Brain pericyte (primary cell): ENCODE measurements at regions not wholly inside any gene's neighbourhood (a gene's known extent, or its start where the extent isn't known, plus 50 kb on each side); places are given as distances from the start of the nearest gene placed in this dataset.

Source experiments
- DNase-seq: peaks from one replicate; pipeline ENCODE4 v3.0.0-alpha.2; 2012; ENCODE audit warnings: low read depth, low spot score

- no peak for DNase-seq
Measured at GRCh38 chr3:13157986-13158385, 84.8 kb upstream of the IQSEC1 start.

- DNase-seq, result no peak
Measured at GRCh38 chr3:13152826-13153710, 79.8 kb upstream of the IQSEC1 start.

- no peak for DNase-seq
Measured at GRCh38 chr3:13150624-13151023, 77.4 kb upstream of the IQSEC1 start.

GRCh38 chr3:13149330-13150108, 76.3 kb upstream of the IQSEC1 start:
- DNase-seq, result no peak

- no peak for DNase-seq
Measured at GRCh38 chr3:13148561-13149329, 75.5 kb upstream of the IQSEC1 start.

- no peak for DNase-seq
Measured at GRCh38 chr3:13148126-13148525, 74.9 kb upstream of the IQSEC1 start.

GRCh38 chr3:13147344-13147743, 74.1 kb upstream of the IQSEC1 start:
- no peak for DNase-seq

GRCh38 chr3:13146643-13147143, 73.5 kb upstream of the IQSEC1 start:
- no peak for DNase-seq

- no peak for DNase-seq
Measured at GRCh38 chr3:13145826-13146642, 72.8 kb upstream of the IQSEC1 start.

- no peak for DNase-seq
Measured at GRCh38 chr3:13145131-13145825, 72.0 kb upstream of the IQSEC1 start.

- no peak for DNase-seq
Measured at GRCh38 chr3:13144163-13145023, 71.2 kb upstream of the IQSEC1 start.

GRCh38 chr3:13143381-13144004, 70.3 kb upstream of the IQSEC1 start:
- no peak for DNase-seq

GRCh38 chr3:13142552-13143380, 69.5 kb upstream of the IQSEC1 start:
- no peak for DNase-seq

GRCh38 chr3:13141991-13142412, 68.8 kb upstream of the IQSEC1 start:
- DNase-seq, result no peak

GRCh38 chr3:13141183-13141582, 68.0 kb upstream of the IQSEC1 start:
- DNase-seq, result no peak

GRCh38 chr3:13140596-13140995, 67.4 kb upstream of the IQSEC1 start:
- DNase-seq, result no peak

GRCh38 chr3:13139471-13140065, 66.3 kb upstream of the IQSEC1 start:
- DNase-seq, result no peak

GRCh38 chr3:13138833-13139145, 65.6 kb upstream of the IQSEC1 start:
- no peak for DNase-seq
